Vagina (tissue), 2 donors: ENCODE measurements at regions not wholly inside any gene's neighbourhood (a gene's known extent, or its start where the extent isn't known, plus 50 kb on each side); places are given as distances from the start of the nearest gene placed in this dataset.

Source experiments
- DNase-seq, 2 donors: peaks; one replicate each; pipeline ENCODE4 v3.0.0-alpha.2; 2017; ENCODE audit errors: extremely low spot score in 2 of 2
- H3K27ac ChIP-seq: fragments of 200-600 bp; sonication (generic); one replicate; pipeline ENCODE4 v1.5.1; 2019
- H3K27me3 ChIP-seq: fragments of 200-600 bp; sonication (generic); one replicate; pipeline ENCODE4 v1.5.1; 2019
- H3K36me3 ChIP-seq, 2 donors: fragments of 200-600 bp; sonication (generic); one replicate each; pipeline ENCODE4 v1.5.1; 2017 to 2019
- H3K4me1 ChIP-seq: fragments of 200-600 bp; sonication (generic); one replicate; pipeline ENCODE4 v1.5.1; 2019
- H3K4me3 ChIP-seq, 2 donors: fragments of 200-600 bp; sonication (generic); 1 replicate in 1 of 2; 2 replicates in 1 of 2; pipeline ENCODE4 v1.5.1; 2016 to 2019
- H3K9me3 ChIP-seq: fragments of 200-600 bp; sonication (generic); one replicate; pipeline ENCODE4 v1.5.1; 2019
- CTCF ChIP-seq, 3 experiments: fragments of 450-650 bp in 2 of 3; fragments of 200-600 bp in 1 of 3; sonication (generic) in 1 of 3; IDR thresholded peaks; one replicate each; pipeline ENCODE4 v1.5.1; 2017 to 2019; ENCODE audit warnings: antibody characterized with exemption in 3 of 3, mild to moderate bottlenecking in 2 of 3, moderate library complexity in 2 of 3
- POLR2A ChIP-seq, 2 donors: fragments of 450-650 bp; IDR thresholded peaks; one replicate each; pipeline ENCODE4 v1.6.1; 2017; ENCODE audit warnings: antibody characterized with exemption in 2 of 2, mild to moderate bottlenecking in 2 of 2, moderate library complexity in 2 of 2
- POLR2AphosphoS5 ChIP-seq, 2 donors: sonication (generic); formaldehyde crosslinking; IDR thresholded peaks; one replicate each; pipeline ENCODE4 v1.9.0; 2017; ENCODE audit warnings: antibody characterized with exemption in 2 of 2, mild to moderate bottlenecking in 2 of 2, low read depth in 1 of 2; ENCODE audit not compliant: insufficient read depth in 1 of 2
- intact Hi-C: fragments of 100-400 bp; cut with DNase I; formaldehyde crosslinking; loops from one replicate; pipeline ENCODE4 v1.15.1; 2023

GRCh38 chr11:69925366-69926196, 106.4 kb upstream of the FGF3 start:
- no peak overlapping the region for H3K4me3 ChIP-seq
- no peaks in the 10 kb centered on the region for H3K36me3 ChIP-seq
- H3K27ac ChIP-seq, result no peak overlapping the region
- DNase-seq, result no peak
- H3K9me3 ChIP-seq, result no peaks in the 10 kb centered on the region
- no peaks in the 10 kb centered on the region for H3K27me3 ChIP-seq
- intact Hi-C loops, result no loop called here
- no peak for TF ChIP-seq CTCF (IDR thresholded peaks at IDR 0.05)
- no peak for TF ChIP-seq POLR2A (IDR thresholded peaks at IDR 0.05)
- no peak for TF ChIP-seq POLR2AphosphoS5 (IDR thresholded peaks at IDR 0.05; ENCODE audit: insufficient read depth in 1 of 2, low read depth in 1 of 2)
- H3K4me1 ChIP-seq, result no peaks in the 10 kb centered on the region

- no peak overlapping the region for H3K4me3 ChIP-seq
- no peaks in the 10 kb centered on the region for H3K36me3 ChIP-seq
- no peaks in the 10 kb centered on the region for H3K4me1 ChIP-seq
- H3K9me3 ChIP-seq, result no peaks in the 10 kb centered on the region
- intact Hi-C loops, result no loop called here
- no peak overlapping the region for H3K27ac ChIP-seq
- no peak for DNase-seq
- TF ChIP-seq POLR2AphosphoS5 (IDR thresholded peaks at IDR 0.05; ENCODE audit: insufficient read depth in 1 of 2, low read depth in 1 of 2) (no peak), CTCF (IDR thresholded peaks at IDR 0.05) (no peak), POLR2A (IDR thresholded peaks at IDR 0.05) (no peak)
- no peaks in the 10 kb centered on the region for H3K27me3 ChIP-seq
Observed at GRCh38 chr11:69926376-69927050, 107.3 kb upstream of the FGF3 start.

GRCh38 chr11:69928121-69928520, 108.9 kb upstream of the FGF3 start:
- TF ChIP-seq CTCF (IDR thresholded peaks at IDR 0.05) (no peak), POLR2AphosphoS5 (IDR thresholded peaks at IDR 0.05; ENCODE audit: insufficient read depth in 1 of 2, low read depth in 1 of 2) (no peak), POLR2A (IDR thresholded peaks at IDR 0.05) (no peak)
- no peak for DNase-seq
- Histone ChIP-seq H3K27me3 (no peaks in the 10 kb centered on the region), H3K36me3 (no peaks in the 10 kb centered on the region), H3K9me3 (no peaks in the 10 kb centered on the region), H3K4me3 (no peak overlapping the region), H3K4me1 (no peaks in the 10 kb centered on the region), H3K27ac (no peak overlapping the region)
- intact Hi-C loops, result no loop called here

- intact Hi-C loops, result no loop called here
- Histone ChIP-seq H3K27ac (no peak overlapping the region), H3K27me3 (no peaks in the 10 kb centered on the region), H3K4me3 (no peak overlapping the region), H3K9me3 (no peaks in the 10 kb centered on the region), H3K4me1 (no peaks in the 10 kb centered on the region), H3K36me3 (no peaks in the 10 kb centered on the region)
- no peak for DNase-seq
- no peak for TF ChIP-seq CTCF (IDR thresholded peaks at IDR 0.05)
- no peak for TF ChIP-seq POLR2AphosphoS5 (IDR thresholded peaks at IDR 0.05; ENCODE audit: insufficient read depth in 1 of 2, low read depth in 1 of 2)
- no peak for TF ChIP-seq POLR2A (IDR thresholded peaks at IDR 0.05)
Observed at GRCh38 chr11:69928975-69929374, 109.8 kb upstream of the FGF3 start.
